HG03575 (cell line): ENCODE measurements at regions not wholly inside any gene's neighbourhood (a gene's known extent, or its start where the extent isn't known, plus 50 kb on each side); places are given as distances from the start of the nearest gene placed in this dataset.

Source experiments
- ATAC-seq: cut with Tn5 transposase; IDR thresholded peaks from one replicate; pipeline ENCODE4 v1.9.1; 2021; ENCODE audit not compliant: unreplicated experiment, insufficient number of reproducible peaks, low FRiP score; ENCODE audit errors: extremely low read depth

GRCh38 chrX:39396358-39396995 lies 595.2 kb downstream of the MID1IP1 start:
- no peak for ATAC-seq

GRCh38 chrX:39397561-39398199 lies 596.4 kb downstream of the MID1IP1 start:
- no peak for ATAC-seq

GRCh38 chrX:39398215-39398962 lies 597.1 kb downstream of the MID1IP1 start:
- ATAC-seq, result no peak

GRCh38 chrX:39398963-39399261 lies 597.7 kb downstream of the MID1IP1 start:
- no peak for ATAC-seq

GRCh38 chrX:39399387-39399786 lies 598.1 kb downstream of the MID1IP1 start:
- ATAC-seq, result no peak

GRCh38 chrX:39401483-39402110 lies 600.3 kb downstream of the MID1IP1 start:
- ATAC-seq, result no peak

GRCh38 chrX:39402158-39402557 lies 600.9 kb downstream of the MID1IP1 start:
- no peak for ATAC-seq

- no peak for ATAC-seq
Observed at GRCh38 chrX:39406799-39407198, 605.5 kb downstream of the MID1IP1 start.

- ATAC-seq, result no peak
Observed at GRCh38 chrX:39409246-39409917, 608.1 kb downstream of the MID1IP1 start.

- no peak for ATAC-seq
Observed at GRCh38 chrX:39414290-39414854, 613.1 kb downstream of the MID1IP1 start.

GRCh38 chrX:39416547-39417260 lies 615.4 kb downstream of the MID1IP1 start:
- no peak for ATAC-seq

GRCh38 chrX:39418254-39418704 lies 617.0 kb downstream of the MID1IP1 start:
- no peak for ATAC-seq

GRCh38 chrX:39418731-39419638 lies 617.7 kb downstream of the MID1IP1 start:
- no peak for ATAC-seq

- ATAC-seq, result no peak
Observed at GRCh38 chrX:39421006-39421405, 619.7 kb downstream of the MID1IP1 start.

- ATAC-seq, result no peak
Observed at GRCh38 chrX:39425124-39425806, 624.0 kb downstream of the MID1IP1 start.

GRCh38 chrX:39426101-39426500 lies 624.8 kb downstream of the MID1IP1 start:
- no peak for ATAC-seq

- ATAC-seq, result no peak
Observed at GRCh38 chrX:39427492-39427891, 626.2 kb downstream of the MID1IP1 start.
